Stromal cell of bone marrow (primary cell): ENCODE measurements at regions not wholly inside any gene's neighbourhood (a gene's known extent, or its start where the extent isn't known, plus 50 kb on each side); places are given as distances from the start of the nearest gene placed in this dataset.

Experiments used
- DNase-seq: peaks from one replicate; pipeline ENCODE4 v3.0.0-alpha.2; 2012; ENCODE audit warnings: low read depth

DNA sequence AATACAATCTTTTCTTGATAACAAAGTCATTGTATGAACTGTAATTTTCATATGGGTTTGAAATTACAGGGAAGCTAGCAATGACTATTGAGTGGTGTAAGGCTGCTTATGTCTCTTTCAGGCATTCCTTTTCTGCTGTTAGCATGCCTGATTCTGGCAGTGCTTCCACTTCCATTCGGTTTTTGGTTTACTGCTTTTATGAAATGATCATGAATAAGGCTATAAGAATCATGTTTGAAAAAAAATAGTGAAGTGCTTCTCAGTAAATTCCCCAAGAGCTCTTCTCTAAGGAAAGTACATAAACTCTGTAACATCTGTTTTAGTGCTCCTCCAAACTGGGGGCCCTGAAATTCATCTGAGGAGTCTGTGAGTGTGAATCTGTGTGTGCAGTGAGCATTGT is 434.0 kb upstream of the RGS6 start:
- DNase-seq, result peak; percentile 76

DNA sequence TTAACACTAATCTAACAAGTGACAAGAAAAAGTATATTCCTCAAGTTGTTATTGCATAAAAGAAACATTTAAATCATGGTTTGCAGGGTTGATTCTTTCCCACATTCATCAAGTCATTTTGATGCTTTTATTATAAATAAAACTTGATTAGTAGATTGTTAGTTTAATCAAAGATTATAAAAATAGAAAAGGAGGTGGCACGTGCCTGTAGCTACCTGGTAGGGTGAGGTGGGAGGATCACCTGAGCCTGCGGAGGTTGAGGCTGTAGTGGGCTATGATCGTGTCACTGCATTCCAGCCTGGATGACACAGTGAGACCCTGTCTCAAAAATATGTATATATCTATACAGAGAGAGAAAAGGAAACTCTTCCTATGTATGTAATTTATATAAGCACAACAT is 433.2 kb upstream of the RGS6 start:
- no peak for DNase-seq

DNA sequence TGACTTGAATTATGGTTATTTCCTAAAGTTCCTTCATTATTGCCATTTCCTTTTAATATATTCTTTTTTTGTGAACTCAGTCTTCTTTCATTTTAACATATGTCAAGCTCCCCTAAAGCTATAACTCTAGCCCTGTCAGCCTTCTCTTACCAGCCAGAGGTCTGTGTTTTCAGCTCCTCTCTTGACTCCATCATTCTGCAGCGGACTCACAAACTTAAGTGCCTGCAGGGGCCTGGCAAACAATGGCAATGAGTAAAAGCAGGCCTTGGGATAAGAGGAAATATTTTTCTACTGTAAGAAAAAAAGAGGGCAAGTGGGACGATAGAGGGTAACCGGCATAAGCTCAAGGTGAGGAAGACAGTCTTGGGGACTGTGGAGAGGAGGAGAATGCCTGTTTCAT is 424.5 kb upstream of the RGS6 start:
- no peak for DNase-seq

GRCh38 chr14:71508901-71509300 is 423.3 kb upstream of the RGS6 start:
- no peak for DNase-seq

- DNase-seq, result no peak
These were observed 421.1 kb upstream of the RGS6 start for GRCh38 chr14:71511152-71511551.

GRCh38 chr14:71514941-71515919 is 417.0 kb upstream of the RGS6 start:
- no peak for DNase-seq

GRCh38 chr14:71521238-71522135 is 410.7 kb upstream of the RGS6 start:
- no peak for DNase-seq

DNA sequence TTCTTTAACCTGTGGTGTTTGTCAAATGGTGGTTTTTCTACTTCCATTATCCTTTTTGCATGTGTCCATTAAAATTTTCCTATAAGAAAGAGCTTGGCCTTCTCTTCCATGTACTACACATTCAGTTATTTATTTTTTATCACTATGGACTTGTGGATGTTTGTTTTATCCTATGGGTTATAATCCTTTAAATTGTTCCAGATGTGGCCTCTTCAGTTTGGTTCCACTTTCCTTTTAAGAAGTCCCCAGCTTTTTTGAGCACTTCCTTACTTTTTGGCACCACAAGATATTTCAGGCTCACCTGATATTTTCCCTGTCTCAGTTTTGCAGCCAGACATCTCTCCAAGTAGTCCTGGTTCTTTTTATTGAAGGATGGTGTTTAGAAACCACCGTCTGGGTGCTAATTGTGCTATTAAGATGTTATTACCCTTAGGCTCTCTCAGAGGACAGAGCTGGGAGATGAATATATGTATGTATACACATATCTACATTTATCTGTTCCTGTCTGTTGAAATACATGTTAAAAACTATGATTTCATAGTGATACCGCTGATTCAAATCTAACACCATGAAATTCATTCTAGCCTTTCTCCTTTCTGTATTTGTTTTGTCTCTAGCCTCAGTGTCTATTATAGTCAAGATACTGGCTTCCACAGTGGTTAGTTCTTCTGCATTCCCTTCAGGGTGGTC is 408.5 kb upstream of the RGS6 start:
- no peak for DNase-seq

DNA sequence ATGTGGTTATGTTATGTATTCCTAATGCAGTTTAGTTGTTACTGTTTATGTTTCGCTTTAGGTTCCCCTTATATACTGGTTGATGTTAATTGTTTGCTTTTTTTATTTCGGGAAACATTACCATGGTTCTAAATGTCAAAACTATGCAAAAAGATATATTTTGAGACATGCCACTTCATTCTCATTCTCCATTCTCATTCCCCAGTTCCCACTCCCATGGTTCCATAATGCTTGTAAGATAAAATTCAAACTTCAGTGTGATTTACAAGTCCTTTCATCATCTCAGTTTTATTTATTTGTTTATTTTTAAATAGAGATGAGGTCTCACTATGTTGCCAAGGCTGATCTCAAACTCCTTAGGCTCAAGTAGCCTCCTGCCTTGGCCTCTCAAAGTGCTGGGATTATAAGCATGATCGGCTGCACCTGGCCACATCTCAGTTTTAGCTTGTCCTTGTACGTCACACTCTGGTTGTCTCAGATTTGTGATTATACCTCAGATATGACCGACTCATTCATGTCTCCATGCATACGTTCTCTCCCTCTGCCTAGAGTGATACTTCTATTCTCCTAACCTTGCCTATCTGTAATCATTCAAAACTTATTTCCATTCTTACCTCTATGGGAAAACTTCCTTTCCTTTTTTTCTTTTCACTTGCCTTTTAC is 407.8 kb upstream of the RGS6 start:
- no peak for DNase-seq

DNA sequence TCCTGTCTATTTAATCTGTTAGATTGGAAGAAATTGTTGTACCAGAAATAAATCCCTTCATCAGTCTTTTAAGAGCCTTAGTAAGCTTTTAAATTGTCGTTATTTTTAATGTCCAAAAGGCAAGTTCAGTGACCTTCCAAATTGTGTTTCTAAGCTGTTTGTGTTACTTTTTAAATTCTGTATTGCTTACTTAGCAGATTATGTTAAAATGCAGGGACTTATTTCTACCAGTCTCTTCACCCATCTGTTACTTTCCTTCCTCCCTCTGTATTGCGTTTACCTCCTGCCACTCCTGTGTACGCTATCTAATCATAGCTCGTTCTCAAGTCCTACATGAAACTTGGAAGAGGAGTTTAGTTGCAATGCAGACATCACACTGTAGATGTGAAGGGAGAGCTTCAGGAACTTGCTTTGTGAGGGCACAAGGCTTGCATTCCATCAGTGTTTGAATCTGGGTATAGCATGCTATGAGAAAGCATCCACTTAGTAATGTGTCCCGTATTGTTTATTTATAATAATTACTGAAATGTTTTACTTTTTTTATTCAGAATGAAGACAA is 406.5 kb upstream of the RGS6 start:
- DNase-seq, result no peak

GRCh38 chr14:71526388-71526787 is 405.8 kb upstream of the RGS6 start:
- no peak for DNase-seq

DNA sequence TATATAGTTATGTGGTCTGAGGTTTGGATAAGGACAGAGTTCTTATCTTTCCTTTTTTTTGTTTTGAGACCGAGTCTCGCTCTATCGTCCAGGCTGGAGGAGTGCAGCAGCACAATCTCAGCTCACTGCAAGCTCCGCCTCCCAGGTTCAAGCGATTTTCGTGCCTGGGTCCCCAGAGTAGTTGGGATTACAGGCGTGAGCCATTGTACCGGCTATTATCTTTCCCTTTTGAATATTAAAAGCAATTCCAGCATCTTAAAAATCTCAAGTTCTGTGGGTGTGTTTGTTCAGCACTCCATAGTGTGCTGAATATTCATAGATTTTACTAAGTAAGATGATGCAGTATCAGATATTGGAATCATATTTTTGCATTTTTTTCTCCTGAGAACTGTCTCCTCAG is 404.4 kb upstream of the RGS6 start:
- DNase-seq, result no peak

- peak; percentile 97 for DNase-seq
These were observed 402.4 kb upstream of the RGS6 start for GRCh38 chr14:71529848-71530247.

DNA sequence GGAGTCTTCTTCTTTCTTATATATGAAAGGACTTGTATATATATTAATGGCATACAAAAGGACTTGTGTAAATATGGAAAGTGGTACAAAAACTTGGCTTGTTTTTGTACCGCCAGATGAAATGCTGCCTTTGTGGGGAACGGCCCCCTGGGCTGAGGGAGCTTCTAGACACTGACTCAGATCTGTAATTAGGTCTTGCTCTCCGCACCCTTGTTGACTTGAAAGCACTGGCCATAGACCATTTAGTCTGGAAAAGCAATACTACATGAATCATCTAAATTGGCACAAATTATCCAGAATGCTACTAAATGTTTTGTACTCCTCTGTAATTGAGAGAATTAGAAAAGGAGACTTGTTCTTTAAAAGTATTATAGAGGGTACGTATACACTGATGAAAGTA is 399.9 kb upstream of the RGS6 start:
- DNase-seq, result peak; percentile 63

DNA sequence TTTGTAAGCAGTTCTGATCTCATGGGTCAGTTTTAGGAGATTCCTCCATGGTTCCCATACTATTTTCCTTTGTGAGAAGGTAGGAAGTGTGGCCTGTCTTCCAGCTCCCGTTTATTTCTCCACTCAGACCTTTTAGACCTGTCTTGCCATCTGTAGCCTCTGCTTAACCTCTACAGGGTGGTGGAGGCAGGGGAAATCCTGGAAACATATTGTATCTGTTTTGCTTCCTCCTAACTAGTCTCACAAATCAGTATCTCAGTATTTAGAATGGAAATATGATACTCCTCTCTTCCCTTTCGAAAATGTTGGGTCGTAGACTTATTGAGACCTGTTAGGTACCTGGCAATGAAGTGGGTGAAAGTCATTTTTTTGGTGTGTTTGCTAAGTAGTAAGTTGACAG is 399.4 kb upstream of the RGS6 start:
- no peak for DNase-seq

DNA sequence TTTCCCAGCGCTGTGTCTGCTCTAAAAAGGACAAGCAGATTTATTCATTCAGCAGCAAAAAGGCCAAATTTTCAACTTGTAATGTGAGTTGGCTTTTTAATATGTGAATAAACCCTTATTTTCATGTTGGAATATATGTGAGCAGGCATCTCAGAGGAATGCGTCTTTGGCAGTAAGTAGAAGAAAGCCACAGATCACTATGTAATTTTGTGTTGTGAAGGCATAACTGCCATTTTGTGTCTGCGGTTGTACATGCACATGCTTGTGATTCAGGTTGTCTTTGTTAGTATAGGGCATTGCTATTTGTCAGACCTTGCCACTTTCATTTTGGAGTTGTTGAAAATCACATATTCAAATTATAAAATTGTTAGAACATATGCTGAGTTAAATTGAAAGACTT is 398.8 kb upstream of the RGS6 start:
- DNase-seq, result peak; percentile 45

- DNase-seq, result no peak
These were observed 398.4 kb upstream of the RGS6 start for GRCh38 chr14:71533800-71534199.

DNA sequence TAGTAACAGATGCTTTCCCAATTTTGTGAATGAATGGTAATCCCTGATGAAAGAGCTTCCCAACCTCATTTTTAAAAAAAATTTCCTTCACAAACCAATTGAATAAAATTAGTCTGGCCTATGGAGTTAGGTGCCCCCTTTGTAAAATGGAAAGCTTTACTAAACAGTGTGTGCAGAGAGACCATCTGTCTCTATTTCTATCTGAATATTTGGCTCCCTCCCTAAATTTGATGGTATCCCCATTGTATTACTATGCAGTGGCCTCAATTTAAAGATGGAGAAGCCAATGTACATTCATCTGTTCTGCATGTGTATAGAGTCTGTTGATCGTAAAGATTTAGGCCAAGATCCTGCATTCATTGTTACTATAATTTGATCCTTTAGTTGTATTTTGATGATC is 397.7 kb upstream of the RGS6 start:
- no peak for DNase-seq

- no peak for DNase-seq
These were observed 396.1 kb upstream of the RGS6 start for GRCh38 chr14:71536015-71536740.

- no peak for DNase-seq
These were observed 395.1 kb upstream of the RGS6 start for GRCh38 chr14:71536927-71537772.
